Type B pancreatic cell (in vitro differentiated cells): ENCODE measurements at regions not wholly inside any gene's neighbourhood (a gene's known extent, or its start where the extent isn't known, plus 50 kb on each side); places are given as distances from the start of the nearest gene placed in this dataset.
"Not testable (repeated sequence)": the region's sequence is repeated elsewhere in the genome, so short reads cannot be mapped to it uniquely, and the experiment has no call there.

Experiments used
- DNase-seq: peaks from one replicate; pipeline ENCODE4 v3.0.0; 2021; ENCODE audit warnings: mixed read lengths; ENCODE audit not compliant: unreplicated experiment; ENCODE audit errors: extremely low spot score
- H3K27ac Mint-ChIP-seq: 2 replicates; pipeline ENCODE4 v1.8.0; 2021; ENCODE audit warnings: mild to moderate bottlenecking, mixed read lengths
- H3K27me3 Mint-ChIP-seq: 2 replicates; pipeline ENCODE4 v1.8.0; 2021; ENCODE audit warnings: mixed read lengths
- H3K36me3 Mint-ChIP-seq: 2 replicates; pipeline ENCODE4 v1.8.0; 2021; ENCODE audit warnings: mixed read lengths
- H3K4me1 Mint-ChIP-seq: one replicate; pipeline ENCODE4 v1.8.0; 2021; ENCODE audit warnings: mixed read lengths; ENCODE audit not compliant: unreplicated experiment
- H3K4me3 Mint-ChIP-seq: 2 replicates; pipeline ENCODE4 v1.8.0; 2021; ENCODE audit warnings: mild to moderate bottlenecking, mixed read lengths
- H3K9me3 Mint-ChIP-seq: 2 replicates; pipeline ENCODE4 v1.8.0; 2021; ENCODE audit warnings: mixed read lengths
- TF ChIP-seq, protein P1 (sequence below): fragments of 200-600 bp; sonication (generic); conservative IDR thresholded peaks from 2 replicates; pipeline ENCODE4 v1.5.0; 2021; ENCODE audit warnings: antibody characterized with exemption, mild to moderate bottlenecking

DNA sequence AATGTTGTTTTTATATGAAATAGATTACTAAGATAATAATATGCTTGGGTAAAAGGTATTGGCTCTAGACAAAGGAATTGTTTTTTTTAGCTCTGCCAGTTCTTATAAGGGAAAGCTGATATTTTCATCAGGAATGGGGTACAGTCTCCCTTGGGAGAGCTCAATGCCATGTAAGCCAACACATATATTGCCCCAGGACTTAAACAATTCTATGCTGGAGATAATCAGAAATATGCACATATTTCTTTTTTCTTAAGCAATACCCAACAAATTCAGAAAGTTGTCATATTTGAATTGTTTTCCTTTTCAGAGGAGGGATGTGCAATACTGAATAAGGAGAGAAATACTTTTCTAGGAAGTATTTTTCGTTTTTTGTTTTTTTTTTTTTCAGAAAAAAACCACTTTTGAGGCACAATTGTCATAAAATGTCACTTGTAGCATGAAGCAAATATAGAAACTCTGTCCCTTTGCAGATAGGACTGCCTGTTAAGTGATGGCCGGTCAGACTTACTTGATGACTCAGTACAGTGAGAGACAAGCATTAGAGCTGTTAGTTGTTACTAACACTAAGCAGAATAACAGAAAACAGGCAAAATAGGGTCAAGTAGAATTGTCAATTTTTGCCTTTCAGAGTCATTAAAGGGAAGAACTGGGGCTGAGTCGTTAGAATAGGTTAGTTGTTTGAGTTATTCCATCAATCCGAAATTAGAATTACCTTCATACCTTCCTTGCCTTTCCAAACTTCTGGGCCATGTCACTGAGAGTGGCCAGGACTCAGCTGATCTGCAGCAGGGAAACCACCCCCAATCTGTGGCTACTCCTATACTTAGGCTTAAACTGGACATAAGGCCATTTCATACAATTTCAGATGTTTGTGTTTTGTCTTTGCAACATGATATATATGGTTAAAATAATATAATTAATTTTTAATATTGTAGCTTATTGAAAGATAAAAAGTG lies 168.1 kb downstream of the SLC38A4 start:
- Mint-ChIP-seq H3K27me3 (no peaks in the 10 kb centered on the region), H3K36me3 (peaks cover 4% of the 10 kb centered on the region), H3K4me1 (peaks cover 32% of the 10 kb centered on the region), H3K4me3 (no peak overlapping the region), H3K27ac (no peak overlapping the region), H3K9me3 (no peaks in the 10 kb centered on the region)
- TF ChIP-seq, protein P1, sequence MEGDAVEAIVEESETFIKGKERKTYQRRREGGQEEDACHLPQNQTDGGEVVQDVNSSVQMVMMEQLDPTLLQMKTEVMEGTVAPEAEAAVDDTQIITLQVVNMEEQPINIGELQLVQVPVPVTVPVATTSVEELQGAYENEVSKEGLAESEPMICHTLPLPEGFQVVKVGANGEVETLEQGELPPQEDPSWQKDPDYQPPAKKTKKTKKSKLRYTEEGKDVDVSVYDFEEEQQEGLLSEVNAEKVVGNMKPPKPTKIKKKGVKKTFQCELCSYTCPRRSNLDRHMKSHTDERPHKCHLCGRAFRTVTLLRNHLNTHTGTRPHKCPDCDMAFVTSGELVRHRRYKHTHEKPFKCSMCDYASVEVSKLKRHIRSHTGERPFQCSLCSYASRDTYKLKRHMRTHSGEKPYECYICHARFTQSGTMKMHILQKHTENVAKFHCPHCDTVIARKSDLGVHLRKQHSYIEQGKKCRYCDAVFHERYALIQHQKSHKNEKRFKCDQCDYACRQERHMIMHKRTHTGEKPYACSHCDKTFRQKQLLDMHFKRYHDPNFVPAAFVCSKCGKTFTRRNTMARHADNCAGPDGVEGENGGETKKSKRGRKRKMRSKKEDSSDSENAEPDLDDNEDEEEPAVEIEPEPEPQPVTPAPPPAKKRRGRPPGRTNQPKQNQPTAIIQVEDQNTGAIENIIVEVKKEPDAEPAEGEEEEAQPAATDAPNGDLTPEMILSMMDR: no peak
- no peak for DNase-seq

DNA sequence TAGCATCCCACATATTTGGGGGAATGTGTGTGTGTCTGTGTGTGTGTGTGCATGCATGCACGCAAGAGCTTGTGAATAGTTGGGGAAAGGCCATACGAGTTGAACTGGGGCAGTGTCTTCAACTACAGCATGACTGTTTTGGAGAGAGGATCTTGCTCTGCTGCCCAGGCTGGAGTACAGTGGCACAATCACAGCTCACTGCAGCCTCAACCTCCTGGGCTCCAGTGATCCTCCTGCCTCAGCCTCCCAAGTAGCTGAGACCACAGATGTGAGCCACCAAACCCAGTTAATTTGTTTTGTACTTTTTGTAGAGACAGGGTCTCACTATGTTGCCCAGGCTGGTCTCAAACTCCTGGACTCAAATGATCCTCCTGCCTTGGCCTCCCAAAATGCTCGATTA lies 169.8 kb downstream of the SLC38A4 start:
- H3K9me3 Mint-ChIP-seq, H3K27ac Mint-ChIP-seq, H3K27me3 Mint-ChIP-seq, DNase-seq, H3K4me3 Mint-ChIP-seq, H3K36me3 Mint-ChIP-seq: not testable (repeated sequence)
- peaks cover 26% of the 10 kb centered on the region for H3K4me1 Mint-ChIP-seq

DNA sequence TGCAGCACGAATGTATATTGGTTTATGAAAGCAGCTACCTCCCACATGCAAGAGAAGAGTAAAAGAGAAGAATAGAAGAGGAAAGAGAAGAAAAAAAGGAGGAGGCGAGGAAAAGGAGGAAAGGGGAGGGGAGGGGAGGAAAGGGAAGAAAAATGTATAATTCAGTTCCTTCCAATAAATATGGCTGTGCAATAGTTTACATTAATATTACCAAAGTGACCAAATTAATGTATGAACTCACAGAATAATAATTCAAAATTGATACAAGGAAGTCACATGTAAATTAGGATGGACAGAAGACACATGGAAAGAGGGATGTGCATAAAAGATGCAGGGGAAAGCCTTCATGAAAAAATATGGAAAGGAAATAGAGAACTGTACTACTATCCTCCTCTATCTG lies 172.5 kb downstream of the SLC38A4 start:
- Mint-ChIP-seq H3K36me3 (peaks cover 4% of the 10 kb centered on the region), H3K27ac (no peak overlapping the region)

DNA sequence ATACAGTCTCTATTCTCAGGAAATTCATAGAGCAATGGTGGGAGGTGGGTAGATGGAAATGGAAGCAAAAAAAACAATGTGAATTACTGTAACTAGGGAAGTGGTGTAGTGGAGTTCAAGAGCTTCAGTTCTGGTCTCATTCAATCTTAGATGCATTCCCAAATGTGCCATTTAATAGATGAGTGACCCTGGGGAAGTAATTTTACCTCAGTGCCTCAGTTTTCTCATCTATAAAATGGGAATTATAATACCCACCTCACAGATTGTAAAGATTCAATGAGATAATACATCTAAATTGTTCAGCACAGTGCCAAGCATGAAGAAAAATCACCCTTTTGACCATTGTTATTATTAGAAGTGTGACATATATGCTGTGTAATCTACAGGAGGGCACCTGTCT lies 173.1 kb downstream of the SLC38A4 start:
- TF ChIP-seq, protein P1: no peak
- H3K4me3 Mint-ChIP-seq: no peak overlapping the region

More for the DNA sequence above, 172.5 kb downstream of the SLC38A4 start:
- Mint-ChIP-seq H3K4me3 (no peak overlapping the region), H3K27me3 (no peaks in the 10 kb centered on the region), H3K4me1 (peaks cover 6% of the 10 kb centered on the region), H3K9me3 (peaks cover 10% of the 10 kb centered on the region)
- TF ChIP-seq, protein P1: no peak
- DNase-seq: no peak

DNA sequence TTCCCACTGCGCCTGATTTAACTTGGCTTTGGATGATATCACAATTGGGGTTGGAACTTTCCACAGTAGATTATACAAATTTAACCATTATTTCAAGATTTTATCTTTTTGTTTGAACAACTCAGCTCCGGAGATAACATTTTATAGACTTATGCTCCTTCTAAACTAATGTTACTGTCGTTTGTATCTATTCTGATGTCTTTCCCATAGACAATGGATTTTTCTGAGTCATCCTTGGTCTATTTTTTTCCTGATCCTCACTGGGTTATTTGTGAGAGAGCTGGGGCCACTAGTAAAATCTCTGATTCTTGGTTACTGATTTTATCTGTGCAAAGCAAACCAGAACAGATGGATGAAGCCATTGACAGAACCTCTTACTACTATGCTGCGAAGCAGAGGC lies 175.1 kb downstream of the SLC38A4 start:
- Mint-ChIP-seq H3K27me3 (no peaks in the 10 kb centered on the region), H3K27ac (no peak overlapping the region), H3K4me1 (no peaks in the 10 kb centered on the region), H3K9me3 (peaks cover 10% of the 10 kb centered on the region), H3K4me3 (no peak overlapping the region), H3K36me3 (peaks cover 4% of the 10 kb centered on the region)
- TF ChIP-seq, protein P1: no peak
- DNase-seq: no peak

More for the DNA sequence above, 173.1 kb downstream of the SLC38A4 start:
- H3K4me1 Mint-ChIP-seq: peaks cover 1% of the 10 kb centered on the region
- no peaks in the 10 kb centered on the region for H3K27me3 Mint-ChIP-seq
- peaks cover 4% of the 10 kb centered on the region for H3K36me3 Mint-ChIP-seq
- no peak for DNase-seq
- peaks cover 10% of the 10 kb centered on the region for H3K9me3 Mint-ChIP-seq
- no peak overlapping the region for H3K27ac Mint-ChIP-seq

DNA sequence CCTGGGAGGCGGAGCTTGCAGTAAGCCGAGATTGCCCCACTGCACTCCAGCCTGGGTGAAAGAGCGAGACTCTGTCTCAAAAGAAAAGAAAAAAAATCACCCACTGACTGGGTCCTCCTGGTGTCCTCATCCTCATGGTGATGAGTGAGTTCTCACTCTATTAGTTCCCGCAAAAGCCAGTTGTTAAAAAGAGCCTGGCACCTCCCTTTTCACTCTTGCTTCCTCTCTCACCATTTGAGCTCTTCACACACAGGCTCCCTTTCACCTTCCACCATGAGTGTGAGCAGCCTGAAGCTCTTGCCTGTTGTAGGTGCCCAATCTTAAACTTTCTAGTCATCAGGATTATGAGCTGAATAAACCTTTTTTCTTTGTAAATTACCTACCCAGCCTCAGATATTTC lies 176.4 kb downstream of the SLC38A4 start:
- no peaks in the 10 kb centered on the region for H3K4me1 Mint-ChIP-seq

More for the DNA sequence above, 176.4 kb downstream of the SLC38A4 start:
- H3K9me3 Mint-ChIP-seq: peaks cover 10% of the 10 kb centered on the region
- H3K4me3 Mint-ChIP-seq: no peak overlapping the region
- H3K36me3 Mint-ChIP-seq: peaks cover 3% of the 10 kb centered on the region
- TF ChIP-seq, protein P1: no peak
- no peaks in the 10 kb centered on the region for H3K27me3 Mint-ChIP-seq
- no peak for DNase-seq
- H3K27ac Mint-ChIP-seq: no peak overlapping the region
